ENCODE measurements at regions not wholly inside any gene's neighbourhood (a gene's known extent, or its start where the extent isn't known, plus 50 kb on each side); places are given as distances from the start of the nearest gene placed in this dataset.
"Not testable (repeated sequence)": the region's sequence is repeated elsewhere in the genome, so short reads cannot be mapped to it uniquely, and the experiment has no call there.

GRCh38 chr9:89952401-89952800 lies 347.6 kb downstream of the GADD45G start:
- no peak for DNase-seq

GRCh38 chr9:89953263-89953662 lies 348.5 kb downstream of the GADD45G start:
- not testable (repeated sequence) for DNase-seq

GRCh38 chr9:89953824-89954615 lies 349.2 kb downstream of the GADD45G start:
- no peak for DNase-seq

GRCh38 chr9:89955144-89955543 lies 350.3 kb downstream of the GADD45G start:
- no peak for DNase-seq

GRCh38 chr9:89955626-89956025 lies 350.8 kb downstream of the GADD45G start:
- DNase-seq: no peak

- no peak for DNase-seq
Observed at GRCh38 chr9:89956331-89956730, 351.5 kb downstream of the GADD45G start.

- DNase-seq: no peak
Observed at GRCh38 chr9:89956907-89957306, 352.1 kb downstream of the GADD45G start.

- DNase-seq: no peak
Observed at GRCh38 chr9:89958086-89958485, 353.3 kb downstream of the GADD45G start.

- no peak for DNase-seq
Observed at GRCh38 chr9:89961616-89962341, 357.0 kb downstream of the GADD45G start.

- no peak for DNase-seq
Observed at GRCh38 chr9:89963280-89963679, 358.5 kb downstream of the GADD45G start.

GRCh38 chr9:89967527-89967926 lies 362.7 kb downstream of the GADD45G start:
- no peak for DNase-seq

- peak; percentile 41 for DNase-seq
Observed at GRCh38 chr9:89969156-89969675, 364.4 kb downstream of the GADD45G start.

GRCh38 chr9:89969881-89970639 lies 365.2 kb downstream of the GADD45G start:
- DNase-seq: no peak

- no peak for DNase-seq
Observed at GRCh38 chr9:89970701-89971100, 365.9 kb downstream of the GADD45G start.

GRCh38 chr9:89972535-89972934 lies 367.7 kb downstream of the GADD45G start:
- DNase-seq: no peak

GRCh38 chr9:89974582-89974981 lies 369.8 kb downstream of the GADD45G start:
- no peak for DNase-seq

GRCh38 chr9:89975024-89975423 lies 370.2 kb downstream of the GADD45G start:
- DNase-seq: no peak

GRCh38 chr9:89975630-89976029 lies 370.8 kb downstream of the GADD45G start:
- no peak for DNase-seq

- no peak for DNase-seq
Observed at GRCh38 chr9:89978185-89978584, 373.4 kb downstream of the GADD45G start.

- DNase-seq: no peak
Observed at GRCh38 chr9:89980600-89980999, 375.8 kb downstream of the GADD45G start.

GRCh38 chr9:89982016-89982415 lies 377.2 kb downstream of the GADD45G start:
- no peak for DNase-seq

GRCh38 chr9:89983411-89983810 lies 378.6 kb downstream of the GADD45G start:
- no peak for DNase-seq

GRCh38 chr9:89984214-89984613 lies 379.4 kb downstream of the GADD45G start:
- no peak for DNase-seq
